DND-41 (cell line): ENCODE measurements at regions not wholly inside any gene's neighbourhood (a gene's known extent, or its start where the extent isn't known, plus 50 kb on each side); places are given as distances from the start of the nearest gene placed in this dataset.
"Not testable (repeated sequence)": the region's sequence is repeated elsewhere in the genome, so short reads cannot be mapped to it uniquely, and the experiment has no call there.

ENCODE experiments used
- ATAC-seq: fragments of 200-7000 bp; cut with Tn5 transposase; 3 replicates; pipeline ENCODE4 v1.9.1; 2021; ENCODE audit warnings: low read depth; ENCODE audit not compliant: insufficient read depth
- DNase-seq: peaks from one replicate; pipeline ENCODE4 v3.0.0-alpha.2; 2020
- H2AFZ ChIP-seq: 2 replicates; pipeline ENCODE4 v1.6.0; 2012; ENCODE audit warnings: low read depth, low read length
- H3K27ac ChIP-seq: 2 replicates; pipeline ENCODE4 v1.5.1; 2012; ENCODE audit warnings: low read length, inconsistent platforms
- H3K27me3 ChIP-seq: fragments of 200-600 bp; sonication (generic); 2 replicates; pipeline ENCODE4 v1.6.0; 2012; ENCODE audit warnings: low read length, mild to moderate bottlenecking, inconsistent platforms; ENCODE audit not compliant: insufficient read depth, poor library complexity
- H3K36me3 ChIP-seq: 2 replicates; pipeline ENCODE4 v1.5.1; 2012; ENCODE audit warnings: low read length, inconsistent platforms; ENCODE audit not compliant: insufficient read depth
- H3K4me1 ChIP-seq: 2 replicates; pipeline ENCODE4 v1.5.1; 2012; ENCODE audit warnings: mild to moderate bottlenecking, low read length; ENCODE audit not compliant: insufficient read depth
- H3K4me2 ChIP-seq: 2 replicates; pipeline ENCODE4 v1.6.0; 2012; ENCODE audit warnings: mild to moderate bottlenecking, moderate library complexity, low read length, inconsistent platforms; ENCODE audit not compliant: insufficient read depth
- H3K4me3 ChIP-seq, 2 experiments: fragments of 200-600 bp in 1 of 2; shearing (Covaris generic) in 1 of 2; 2 replicates each; pipeline ENCODE4 v1.5.1; 2012 to 2016; ENCODE audit warnings: inconsistent platforms in 2 of 2, low read length in 2 of 2, mild to moderate bottlenecking in 2 of 2, low read depth in 1 of 2, moderate library complexity in 1 of 2
- H3K79me2 ChIP-seq: 2 replicates; pipeline ENCODE4 v1.6.0; 2012; ENCODE audit warnings: low read length, inconsistent platforms; ENCODE audit not compliant: insufficient read depth
- H3K9ac ChIP-seq: 2 replicates; pipeline ENCODE4 v1.6.0; 2012; ENCODE audit warnings: low read depth, mild to moderate bottlenecking, inconsistent platforms, low read length, moderate library complexity
- H3K9me3 ChIP-seq: 2 replicates; pipeline ENCODE4 v1.5.1; 2012; ENCODE audit warnings: low read length, moderate library complexity, mild to moderate bottlenecking, inconsistent platforms; ENCODE audit not compliant: insufficient read depth, severe bottlenecking
- H4K20me1 ChIP-seq: 2 replicates; pipeline ENCODE4 v1.6.0; 2012; ENCODE audit warnings: low read length; ENCODE audit not compliant: insufficient read depth
- CTCF ChIP-seq: IDR thresholded peaks from 2 replicates; pipeline ENCODE4 v1.5.1; 2012; ENCODE audit warnings: borderline replicate concordance, low read length, moderate library complexity, mild to moderate bottlenecking; ENCODE audit not compliant: poor library complexity, severe bottlenecking; ENCODE audit errors: extremely low read depth
- EZH2 ChIP-seq: IDR thresholded peaks from 3 replicates; pipeline ENCODE4 v1.6.1; 2012; ENCODE audit warnings: borderline replicate concordance, low read depth, mild to moderate bottlenecking, moderate library complexity, low read length, inconsistent platforms; ENCODE audit not compliant: severe bottlenecking

GRCh38 chr1:217039926-217040325 lies 316.7 kb upstream of the ESRRG start:
- Histone ChIP-seq H2AFZ (no peak overlapping the region), H4K20me1 (no peaks in the 10 kb centered on the region), H3K4me3 (no peak overlapping the region), H3K4me2 (no peak overlapping the region), H3K9ac (no peak overlapping the region), H3K4me1 (no peaks in the 10 kb centered on the region), H3K36me3 (no peaks in the 10 kb centered on the region), H3K9me3 (peaks cover 6% of the 10 kb centered on the region), H3K79me2 (no peaks in the 10 kb centered on the region), H3K27me3 (no peaks in the 10 kb centered on the region), H3K27ac (no peak overlapping the region)
- TF ChIP-seq CTCF (no peak), EZH2 (no peak)
- DNase-seq (no peak), ATAC-seq (no peak)

DNA sequence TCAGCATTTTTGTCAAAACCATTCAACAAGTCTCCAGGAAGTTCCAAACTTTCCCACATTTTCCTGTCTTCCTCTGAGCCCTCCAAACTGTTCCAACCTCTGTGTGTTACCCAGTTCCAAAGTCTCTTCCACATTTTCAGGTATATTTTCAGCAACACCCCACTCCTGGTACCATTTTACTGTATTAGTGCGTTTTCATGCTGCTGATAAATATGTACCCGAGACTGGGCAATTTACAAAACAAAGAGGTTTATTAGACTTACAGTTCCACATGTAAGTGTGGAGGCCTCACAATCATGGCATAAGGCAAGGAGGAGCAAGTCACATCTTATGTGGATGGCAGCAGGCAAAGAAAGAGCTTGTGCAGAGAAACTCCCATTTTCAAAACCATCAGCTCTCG lies 315.9 kb upstream of the ESRRG start:
- H3K79me2 ChIP-seq, H3K9ac ChIP-seq, H3K9me3 ChIP-seq, H4K20me1 ChIP-seq, H3K27ac ChIP-seq, H3K36me3 ChIP-seq, H3K4me2 ChIP-seq, ATAC-seq, DNase-seq, H3K27me3 ChIP-seq, H3K4me1 ChIP-seq, H3K4me3 ChIP-seq, H2AFZ ChIP-seq: not testable (repeated sequence)

GRCh38 chr1:217036757-217037156 lies 313.5 kb upstream of the ESRRG start:
- no peaks in the 10 kb centered on the region for H4K20me1 ChIP-seq
- TF ChIP-seq CTCF (no peak), EZH2 (no peak)
- no peaks in the 10 kb centered on the region for H3K79me2 ChIP-seq
- H3K9me3 ChIP-seq = peaks cover 6% of the 10 kb centered on the region
- no peak overlapping the region for H3K27ac ChIP-seq
- no peak overlapping the region for H3K4me3 ChIP-seq
- no peak overlapping the region for H3K4me2 ChIP-seq
- H2AFZ ChIP-seq = no peak overlapping the region
- H3K9ac ChIP-seq = no peak overlapping the region
- no peaks in the 10 kb centered on the region for H3K27me3 ChIP-seq
- H3K36me3 ChIP-seq = no peaks in the 10 kb centered on the region
- no peaks in the 10 kb centered on the region for H3K4me1 ChIP-seq
- ATAC-seq = no peak
- DNase-seq = no peak

- Histone ChIP-seq H3K27ac (no peak overlapping the region), H3K36me3 (no peaks in the 10 kb centered on the region), H3K79me2 (no peaks in the 10 kb centered on the region), H2AFZ (no peak overlapping the region), H3K27me3 (no peaks in the 10 kb centered on the region), H3K9me3 (no peaks in the 10 kb centered on the region), H4K20me1 (no peaks in the 10 kb centered on the region), H3K4me2 (no peak overlapping the region), H3K4me1 (no peaks in the 10 kb centered on the region), H3K4me3 (no peak overlapping the region), H3K9ac (no peak overlapping the region)
- TF ChIP-seq EZH2 (no peak), CTCF (no peak)
- ATAC-seq = no peak
- DNase-seq = no peak
Observed at GRCh38 chr1:217032715-217033367, 309.6 kb upstream of the ESRRG start.
